GM12892 (cell line): ENCODE measurements at regions not wholly inside any gene's neighbourhood (a gene's known extent, or its start where the extent isn't known, plus 50 kb on each side); places are given as distances from the start of the nearest gene placed in this dataset.

ENCODE experiments used
- POLR2A ChIP-seq: IDR thresholded peaks from 2 replicates; pipeline ENCODE4 v1.6.1; 2011; ENCODE audit warnings: low read depth, low read length, control low read depth
- POLR2AphosphoS5 ChIP-seq: IDR thresholded peaks from 2 replicates; pipeline ENCODE4 v1.6.1; 2011; ENCODE audit warnings: low read depth, low read length, control low read depth

DNA sequence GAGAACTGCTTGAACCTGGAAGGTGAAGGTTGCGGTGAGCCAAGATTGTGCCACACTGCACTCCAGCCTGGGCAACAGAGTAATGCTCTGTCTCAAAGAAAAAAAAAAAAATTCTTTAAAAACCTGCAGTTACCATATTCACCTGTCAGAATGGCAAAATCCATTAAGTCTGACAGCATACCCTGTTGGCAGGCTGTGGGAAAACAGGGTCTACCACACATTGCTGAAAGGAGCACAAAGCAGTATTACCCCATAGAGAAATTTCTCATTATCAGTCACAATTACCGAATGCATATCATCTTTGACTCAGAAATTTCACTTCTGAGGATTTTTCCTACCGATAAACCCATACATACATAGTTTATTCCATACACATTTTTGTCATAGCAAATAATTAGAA lies 264.1 kb upstream of the SLCO3A1 start:
- no peak for TF ChIP-seq POLR2AphosphoS5
- no peak for TF ChIP-seq POLR2A
